GM12878 (cell line): ENCODE measurements at regions not wholly inside any gene's neighbourhood (a gene's known extent, or its start where the extent isn't known, plus 50 kb on each side); places are given as distances from the start of the nearest gene placed in this dataset.

Source experiments
- ATF3 ChIP-seq: IDR thresholded peaks from 2 replicates; pipeline ENCODE4 v1.6.1; 2011; ENCODE audit warnings: low read depth, mild to moderate bottlenecking, low read length, moderate library complexity, borderline replicate concordance; ENCODE audit errors: extremely low read depth
- IRF3 ChIP-seq: fragments of 450-650 bp; IDR thresholded peaks from 2 replicates; pipeline ENCODE4 v1.6.1; 2014; ENCODE audit warnings: mild to moderate bottlenecking
- MEF2B ChIP-seq: fragments of 450-650 bp; IDR thresholded peaks from 2 replicates; pipeline ENCODE4 v1.6.1; 2018; ENCODE audit warnings: mild to moderate bottlenecking, moderate library complexity; ENCODE audit not compliant: partially characterized antibody, poor library complexity, severe bottlenecking
- ZBTB4 ChIP-seq: fragments of 450-650 bp; formaldehyde crosslinking; IDR thresholded peaks from 2 replicates; pipeline ENCODE4 v1.4.0; 2022; ENCODE audit warnings: mild to moderate bottlenecking, moderate library complexity
- ZBTB40 ChIP-seq: fragments of 450-650 bp; IDR thresholded peaks from 2 replicates; pipeline ENCODE4 v1.6.1; 2016; ENCODE audit warnings: mild to moderate bottlenecking, moderate library complexity, borderline replicate concordance

- no peak for TF ChIP-seq ZBTB40
- no peak for TF ChIP-seq ATF3
- TF ChIP-seq IRF3, result no peak
- no peak for TF ChIP-seq ZBTB4 (CRISPR knock-in tag)
- TF ChIP-seq MEF2B, result no peak
Observed at GRCh38 chrX:45846328-45846727, 645.7 kb upstream of the DIPK2B start (continued).
